NB4 (cell line): ENCODE measurements at regions not wholly inside any gene's neighbourhood (a gene's known extent, or its start where the extent isn't known, plus 50 kb on each side); places are given as distances from the start of the nearest gene placed in this dataset.

ENCODE experiments used
- MYC ChIP-seq: IDR thresholded peaks from 2 replicates; pipeline ENCODE4 v1.6.1; 2011; ENCODE audit warnings: low read depth, low read length
- POLR2A ChIP-seq: IDR thresholded peaks from 2 replicates; pipeline ENCODE4 v1.6.1; 2011; ENCODE audit warnings: mild to moderate bottlenecking; ENCODE audit not compliant: insufficient read length; ENCODE audit errors: extremely low read depth
- TF ChIP-seq, protein P1 (sequence below): IDR thresholded peaks from one replicate; pipeline ENCODE4 v1.5.1; 2012; ENCODE audit warnings: low read depth, low read length

DNA sequence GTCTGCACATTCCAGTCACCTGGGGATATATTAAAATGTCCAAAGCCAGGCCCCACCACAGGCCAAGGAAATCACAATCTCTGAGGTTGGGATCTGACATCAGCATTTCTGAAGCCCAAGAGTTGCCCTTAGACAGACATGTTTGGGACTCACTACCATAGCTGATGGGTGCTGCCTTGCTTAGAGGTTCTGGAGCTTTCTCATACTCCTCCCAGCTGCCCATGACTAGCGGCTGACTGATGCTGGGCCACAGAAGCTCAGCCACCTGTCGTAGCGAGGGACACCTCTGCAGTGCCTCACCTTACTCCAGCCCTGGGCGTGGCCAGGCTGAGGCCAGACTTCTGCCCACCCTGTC lies 58.8 kb upstream of the XCR1 start:
- TF ChIP-seq, protein P1, sequence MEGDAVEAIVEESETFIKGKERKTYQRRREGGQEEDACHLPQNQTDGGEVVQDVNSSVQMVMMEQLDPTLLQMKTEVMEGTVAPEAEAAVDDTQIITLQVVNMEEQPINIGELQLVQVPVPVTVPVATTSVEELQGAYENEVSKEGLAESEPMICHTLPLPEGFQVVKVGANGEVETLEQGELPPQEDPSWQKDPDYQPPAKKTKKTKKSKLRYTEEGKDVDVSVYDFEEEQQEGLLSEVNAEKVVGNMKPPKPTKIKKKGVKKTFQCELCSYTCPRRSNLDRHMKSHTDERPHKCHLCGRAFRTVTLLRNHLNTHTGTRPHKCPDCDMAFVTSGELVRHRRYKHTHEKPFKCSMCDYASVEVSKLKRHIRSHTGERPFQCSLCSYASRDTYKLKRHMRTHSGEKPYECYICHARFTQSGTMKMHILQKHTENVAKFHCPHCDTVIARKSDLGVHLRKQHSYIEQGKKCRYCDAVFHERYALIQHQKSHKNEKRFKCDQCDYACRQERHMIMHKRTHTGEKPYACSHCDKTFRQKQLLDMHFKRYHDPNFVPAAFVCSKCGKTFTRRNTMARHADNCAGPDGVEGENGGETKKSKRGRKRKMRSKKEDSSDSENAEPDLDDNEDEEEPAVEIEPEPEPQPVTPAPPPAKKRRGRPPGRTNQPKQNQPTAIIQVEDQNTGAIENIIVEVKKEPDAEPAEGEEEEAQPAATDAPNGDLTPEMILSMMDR = no peak
- TF ChIP-seq MYC (no peak), POLR2A (no peak)
